ENCODE measurements at regions not wholly inside any gene's neighbourhood (a gene's known extent, or its start where the extent isn't known, plus 50 kb on each side); places are given as distances from the start of the nearest gene placed in this dataset.
"Not testable (repeated sequence)": the region's sequence is repeated elsewhere in the genome, so short reads cannot be mapped to it uniquely, and the experiment has no call there.

GRCh38 chr6:22215474-22215873, 81.4 kb downstream of the PRL start:
- TF ChIP-seq, protein P1, sequence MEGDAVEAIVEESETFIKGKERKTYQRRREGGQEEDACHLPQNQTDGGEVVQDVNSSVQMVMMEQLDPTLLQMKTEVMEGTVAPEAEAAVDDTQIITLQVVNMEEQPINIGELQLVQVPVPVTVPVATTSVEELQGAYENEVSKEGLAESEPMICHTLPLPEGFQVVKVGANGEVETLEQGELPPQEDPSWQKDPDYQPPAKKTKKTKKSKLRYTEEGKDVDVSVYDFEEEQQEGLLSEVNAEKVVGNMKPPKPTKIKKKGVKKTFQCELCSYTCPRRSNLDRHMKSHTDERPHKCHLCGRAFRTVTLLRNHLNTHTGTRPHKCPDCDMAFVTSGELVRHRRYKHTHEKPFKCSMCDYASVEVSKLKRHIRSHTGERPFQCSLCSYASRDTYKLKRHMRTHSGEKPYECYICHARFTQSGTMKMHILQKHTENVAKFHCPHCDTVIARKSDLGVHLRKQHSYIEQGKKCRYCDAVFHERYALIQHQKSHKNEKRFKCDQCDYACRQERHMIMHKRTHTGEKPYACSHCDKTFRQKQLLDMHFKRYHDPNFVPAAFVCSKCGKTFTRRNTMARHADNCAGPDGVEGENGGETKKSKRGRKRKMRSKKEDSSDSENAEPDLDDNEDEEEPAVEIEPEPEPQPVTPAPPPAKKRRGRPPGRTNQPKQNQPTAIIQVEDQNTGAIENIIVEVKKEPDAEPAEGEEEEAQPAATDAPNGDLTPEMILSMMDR (conservative IDR thresholded peaks at IDR 0.05; ENCODE audit: low read length), result not testable (repeated sequence)
- not testable (repeated sequence) for TF ChIP-seq EZH2phosphoT487 (IDR thresholded peaks at IDR 0.05; ENCODE audit: borderline replicate concordance, low read depth, low read length)
